Peyer's patch (tissue), 4 donors: ENCODE measurements at regions not wholly inside any gene's neighbourhood (a gene's known extent, or its start where the extent isn't known, plus 50 kb on each side); places are given as distances from the start of the nearest gene placed in this dataset.

Experiments
- POLR2A ChIP-seq, 2 donors: fragments of 450-650 bp; IDR thresholded peaks; one replicate each; pipeline ENCODE4 v1.5.1; 2017; ENCODE audit warnings: antibody characterized with exemption in 2 of 2, mild to moderate bottlenecking in 2 of 2, moderate library complexity in 2 of 2
- TF ChIP-seq, protein P1 (sequence below), 6 experiments: fragments of 450-650 bp in 4 of 6; fragments of 200-600 bp in 2 of 6; sonication (generic) in 1 of 6; IDR thresholded peaks; one replicate each; pipeline ENCODE4 v1.5.1; 2017 to 2019; ENCODE audit warnings: antibody characterized with exemption in 6 of 6, mild to moderate bottlenecking in 3 of 6, moderate library complexity in 1 of 6

- TF ChIP-seq, protein P1, sequence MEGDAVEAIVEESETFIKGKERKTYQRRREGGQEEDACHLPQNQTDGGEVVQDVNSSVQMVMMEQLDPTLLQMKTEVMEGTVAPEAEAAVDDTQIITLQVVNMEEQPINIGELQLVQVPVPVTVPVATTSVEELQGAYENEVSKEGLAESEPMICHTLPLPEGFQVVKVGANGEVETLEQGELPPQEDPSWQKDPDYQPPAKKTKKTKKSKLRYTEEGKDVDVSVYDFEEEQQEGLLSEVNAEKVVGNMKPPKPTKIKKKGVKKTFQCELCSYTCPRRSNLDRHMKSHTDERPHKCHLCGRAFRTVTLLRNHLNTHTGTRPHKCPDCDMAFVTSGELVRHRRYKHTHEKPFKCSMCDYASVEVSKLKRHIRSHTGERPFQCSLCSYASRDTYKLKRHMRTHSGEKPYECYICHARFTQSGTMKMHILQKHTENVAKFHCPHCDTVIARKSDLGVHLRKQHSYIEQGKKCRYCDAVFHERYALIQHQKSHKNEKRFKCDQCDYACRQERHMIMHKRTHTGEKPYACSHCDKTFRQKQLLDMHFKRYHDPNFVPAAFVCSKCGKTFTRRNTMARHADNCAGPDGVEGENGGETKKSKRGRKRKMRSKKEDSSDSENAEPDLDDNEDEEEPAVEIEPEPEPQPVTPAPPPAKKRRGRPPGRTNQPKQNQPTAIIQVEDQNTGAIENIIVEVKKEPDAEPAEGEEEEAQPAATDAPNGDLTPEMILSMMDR (IDR thresholded peaks at IDR 0.05), result no peak
- TF ChIP-seq POLR2A (IDR thresholded peaks at IDR 0.05), result no peak
Measured at GRCh38 chr13:108383667-108384066, 114.1 kb downstream of the TNFSF13B start.
